K562 (cell line): ENCODE measurements at regions not wholly inside any gene's neighbourhood (a gene's known extent, or its start where the extent isn't known, plus 50 kb on each side); places are given as distances from the start of the nearest gene placed in this dataset.

Experiments
- ATAC-seq: fragments of 200-7000 bp; cut with Tn5 transposase; 3 replicates; pipeline ENCODE4 v1.9.1; 2020; ENCODE audit warnings: moderate library complexity
- BruUV-seq: library from RNA; stranded (reverse); fragments of 400-500 nt; replicated peaks from 2 replicates; lab custom pipeline; 2021; lab: Mats Ljungman, UMichigan
- CTCF ChIA-PET: fragments of 300-600 bp; formaldehyde crosslinking; extraction: SDS; loops from one replicate; lab custom pipeline; 2021; ENCODE audit warnings: low intra/inter-chr PET ratio; lab: Yijun Ruan, JAX
- POLR2A ChIA-PET: fragments of 300-600, 350-650 bp; sonication (Branson Sonifier 250); formaldehyde crosslinking; extraction: SDS; loops from one replicate; lab custom pipeline; 2021; ENCODE audit warnings: antibody characterized with exemption, inconsistent platforms; lab: Yijun Ruan, JAX
- DNase-seq, 4 experiments: peaks; one replicate each; pipeline versions ENCODE4 v3.0.0 to v3.0.0-alpha.2; 2011 to 2018; ENCODE audit warnings: low spot score in 3 of 4, mixed read lengths in 3 of 4; ENCODE audit errors: extremely low read depth in 1 of 4
- FAIRE-seq: peaks from 2 replicates; lab custom pipeline; 2011; peaks lifted over from hg19 to GRCh38; lab: Jason Lieb, UNC
- H2AFZ ChIP-seq: 2 replicates; pipeline ENCODE4 v1.6.0; 2011; ENCODE audit warnings: low read depth, low read length, control low read depth, inconsistent platforms
- H3K27ac ChIP-seq: fragments of 200-600 bp; 3 replicates; pipeline ENCODE4 v1.8.0; 2011; ENCODE audit warnings: low read depth, mild to moderate bottlenecking, control low read depth, inconsistent platforms, low read length, moderate library complexity, mixed read lengths; ENCODE audit errors: extremely low read depth
- H3K27me3 ChIP-seq, 2 experiments: fragments of 300-600 bp in 1 of 2; 2 replicates in 1 of 2; 3 replicates in 1 of 2; pipeline versions ENCODE4 v1.6.0 to v1.8.0; 2011; ENCODE audit warnings: inconsistent platforms in 2 of 2, low read length in 2 of 2, mild to moderate bottlenecking in 1 of 2, mixed read lengths in 1 of 2, moderate library complexity in 1 of 2; ENCODE audit not compliant: control insufficient read depth in 2 of 2, insufficient read depth in 2 of 2
- H3K36me3 ChIP-seq: fragments of 300-600 bp; 3 replicates; pipeline ENCODE4 v1.8.0; 2011; ENCODE audit warnings: mild to moderate bottlenecking, low read length, inconsistent platforms; ENCODE audit not compliant: control insufficient read depth, insufficient read depth
- H3K4me1 ChIP-seq, 2 experiments: fragments of 200-600 bp in 1 of 2; replicated peaks in 1 of 2; 2 replicates in 1 of 2; 3 replicates in 1 of 2; pipeline versions ENCODE4 v1.5.1 to v1.8.0; 2011; ENCODE audit warnings: inconsistent platforms in 2 of 2, low read length in 2 of 2, mild to moderate bottlenecking in 1 of 2, mixed read lengths in 1 of 2, moderate library complexity in 1 of 2; ENCODE audit not compliant: control insufficient read depth in 2 of 2, insufficient read depth in 2 of 2
- H3K4me2 ChIP-seq: 2 replicates; pipeline ENCODE4 v1.6.1; 2011; ENCODE audit warnings: low read length, control low read depth, inconsistent platforms, mixed read lengths; ENCODE audit not compliant: insufficient read depth
- H3K4me3 ChIP-seq: fragments of 200-600 bp; sonication (generic), shearing (Covaris generic); 2 replicates; pipeline ENCODE4 v1.5.1; 2016; ENCODE audit warnings: control low read depth, inconsistent platforms
- H3K79me2 ChIP-seq: fragments of 200-600 bp; 3 replicates; pipeline ENCODE4 v1.8.0; 2011; ENCODE audit warnings: low read length, inconsistent platforms; ENCODE audit not compliant: control insufficient read depth, insufficient read depth
- H3K9ac ChIP-seq, 2 experiments: 2 replicates each; pipeline versions ENCODE4 v1.6.0 to v1.6.1; 2011; ENCODE audit warnings: low read depth in 2 of 2, low read length in 2 of 2, control low read depth in 1 of 2, inconsistent platforms in 1 of 2, mild to moderate bottlenecking in 1 of 2, mixed read lengths in 1 of 2; ENCODE audit not compliant: insufficient read depth in 1 of 2
- H3K9me1 ChIP-seq: one replicate; pipeline ENCODE4 v1.6.0; 2011; ENCODE audit warnings: inconsistent platforms, mild to moderate bottlenecking, low read length, moderate library complexity; ENCODE audit not compliant: control insufficient read depth, insufficient read depth
- H3K9me3 ChIP-seq: replicated peaks from 2 replicates; pipeline ENCODE4 v1.5.1; 2011; ENCODE audit warnings: low read depth, low read length, inconsistent platforms; ENCODE audit not compliant: control insufficient read depth, insufficient read depth
- H4K20me1 ChIP-seq: replicated peaks from 2 replicates; pipeline ENCODE4 v1.6.1; 2011; ENCODE audit warnings: low read length, inconsistent platforms, mixed read lengths; ENCODE audit not compliant: control insufficient read depth, insufficient read depth
- FOS ChIP-seq: IDR thresholded peaks from 3 replicates; pipeline ENCODE4 v1.6.1; 2011; ENCODE audit not compliant: insufficient read length; ENCODE audit errors: extremely low read depth
- GTF2E2 ChIP-seq: fragments of 200-800 bp; sonication (Bioruptor generic); IDR thresholded peaks from 2 replicates; pipeline ENCODE4 v1.6.1; 2016; ENCODE audit warnings: missing genetic modification characterization, missing compliant biosample characterization
- JUN ChIP-seq, 2 experiments: sonication (generic) in 1 of 2; formaldehyde crosslinking in 1 of 2; IDR thresholded peaks; 2 replicates each; pipeline versions ENCODE4 v1.6.1 to v1.8.0; 2012 to 2022; ENCODE audit warnings: borderline replicate concordance in 2 of 2, mild to moderate bottlenecking in 2 of 2, improper control_type of control experiment in 1 of 2, low read depth in 1 of 2, low read length in 1 of 2, missing genetic modification reagents in 1 of 2
- KLF16 ChIP-seq: IDR thresholded peaks from 2 replicates; pipeline ENCODE4 v1.6.1; 2016; ENCODE audit warnings: antibody characterized with exemption
- MYBL2 ChIP-seq, 2 experiments: fragments of 450-650 bp in 1 of 2; sonication (generic) in 1 of 2; formaldehyde crosslinking in 1 of 2; IDR thresholded peaks; 2 replicates each; pipeline versions ENCODE4 v1.6.1 to v1.8.1; 2017 to 2022; ENCODE audit warnings: borderline replicate concordance in 1 of 2, inconsistent platforms in 1 of 2, low read depth in 1 of 2, mild to moderate bottlenecking in 1 of 2, missing genetic modification reagents in 1 of 2, moderate library complexity in 1 of 2
- NCOR1 ChIP-seq: fragments of 450-650 bp; IDR thresholded peaks from 2 replicates; pipeline ENCODE4 v1.6.1; 2016; ENCODE audit warnings: mild to moderate bottlenecking, moderate library complexity
- ZFPM2 ChIP-seq: fragments of 250-450 bp; sonication (Bioruptor Pico); IDR thresholded peaks from 2 replicates; pipeline ENCODE4 v1.5.1; 2022; ENCODE audit warnings: mild to moderate bottlenecking
- WGBS: fragments of 100-300 bp; shearing (Covaris generic); methylation state at CpG from one replicate; pipeline ENCODE4 v1.1.6; 2016; ENCODE audit warnings: low coverage, mixed read lengths; ENCODE audit not compliant: insufficient coverage; ENCODE audit errors: missing lambda C conversion rate; 5-methylcytosine and 5-hydroxymethylcytosine counted together
- in situ Hi-C: fragments of 300-500 bp; cut with MboI; formaldehyde crosslinking; loops from 4 replicates; pipeline ENCODE4 v1.15.0; 2018; ENCODE audit warnings: inconsistent platforms, mixed read lengths
- intact Hi-C: fragments of 100-400 bp; cut with micrococcal nuclease; formaldehyde crosslinking; loops from 2 replicates; pipeline ENCODE4 v1.14.2; 2022

DNA sequence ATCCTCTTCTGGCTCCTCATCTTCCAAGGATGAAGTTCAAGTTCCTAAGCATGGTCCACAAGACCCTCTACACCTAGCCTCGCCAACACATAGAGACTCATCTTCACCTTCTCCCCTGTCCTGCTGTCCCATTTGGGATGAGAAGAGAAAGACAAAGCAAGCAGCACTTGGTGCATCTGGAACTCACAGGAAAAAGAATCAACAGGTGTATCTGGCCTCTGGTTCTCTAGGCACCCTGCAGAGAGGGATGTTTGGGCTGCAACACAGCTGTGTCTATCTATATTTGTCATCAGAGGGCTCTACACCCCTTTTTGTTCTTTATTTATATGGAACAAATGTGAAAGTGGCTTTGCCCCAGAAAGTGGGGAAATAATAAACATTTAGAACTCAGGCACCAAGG is 82.1 kb upstream of the GALNT18 start:
- Histone ChIP-seq H3K27ac (no peak overlapping the region), H3K9me3 (no peaks in the 10 kb centered on the region), H4K20me1 (no peaks in the 10 kb centered on the region), H3K36me3 (no peaks in the 10 kb centered on the region), H3K9ac (no peak overlapping the region), H3K4me1 (no peaks in the 10 kb centered on the region), H3K79me2 (no peaks in the 10 kb centered on the region), H3K4me2 (no peak overlapping the region), H3K9me1 (no peaks in the 10 kb centered on the region), H3K27me3 (no peaks in the 10 kb centered on the region; a peak in 1 of 5 replicates), H3K4me3 (no peak overlapping the region), H2AFZ (no peak overlapping the region)
- intact Hi-C loops (no loop called here), in situ Hi-C loops (no loop called here)
- DNase-seq: no peak
- 0% methylated on average over 1 of the region's 1 CpG for WGBS
- TF ChIP-seq MYBL2 (IDR thresholded peaks at IDR 0.05; ENCODE audit: low read depth) (no peak), MYBL2 (CRISPR knock-in tag; IDR thresholded peaks at IDR 0.05; ENCODE audit: borderline replicate concordance) (no peak), KLF16 (no peak), GTF2E2 (tag) (no peak), FOS (no peak), JUN (IDR thresholded peaks at IDR 0.05; ENCODE audit: borderline replicate concordance, low read depth, low read length) (no peak), JUN (CRISPR knock-in tag; IDR thresholded peaks at IDR 0.05; ENCODE audit: borderline replicate concordance) (no peak), ZFPM2 (CRISPR knock-in tag) (no peak), NCOR1 (no peak)
- ChIA-PET CTCF (no interaction called here), POLR2A (interaction anchor here (0.6 kb wide), 1 partner anchor 14 kb away, joined by 3 read pairs; no protein-coding TSS in a partner anchor)
- no peak for FAIRE-seq
- no peak for ATAC-seq
- no TSS peak for BruUV-seq
